Erythroblast (primary cell): ENCODE measurements at regions not wholly inside any gene's neighbourhood (a gene's known extent, or its start where the extent isn't known, plus 50 kb on each side); places are given as distances from the start of the nearest gene placed in this dataset.

ENCODE experiments used
- DNase-seq, 2 experiments: peaks; one replicate each; lab custom pipeline; 2025; lab: John Stamatoyannopoulos, UW
- GATA1 ChIP-seq: IDR thresholded peaks from 2 replicates; pipeline ENCODE4 v1.6.1; 2011; ENCODE audit warnings: low read depth, mild to moderate bottlenecking, control low read depth, low read length, moderate library complexity
- POLR2A ChIP-seq: IDR thresholded peaks from 2 replicates; pipeline ENCODE4 v1.6.1; 2011; ENCODE audit warnings: mild to moderate bottlenecking, low read length

- DNase-seq, result no peak
- TF ChIP-seq GATA1 (no peak), POLR2A (no peak)
Observed at GRCh38 chr20:63095718-63096654, 89.2 kb upstream of the BHLHE23 start.

GRCh38 chr20:63094767-63095499, 88.2 kb upstream of the BHLHE23 start:
- DNase-seq, result no peak
- no peak for TF ChIP-seq POLR2A
- TF ChIP-seq GATA1, result no peak

- DNase-seq, result no peak
Observed at GRCh38 chr20:63093966-63094766, 87.4 kb upstream of the BHLHE23 start.

GRCh38 chr20:63092660-63093215, 86.0 kb upstream of the BHLHE23 start:
- no peak for DNase-seq
- TF ChIP-seq POLR2A, result no peak
- TF ChIP-seq GATA1, result no peak

More at GRCh38 chr20:63093966-63094766, 87.4 kb upstream of the BHLHE23 start:
- TF ChIP-seq POLR2A (no peak), GATA1 (no peak)

GRCh38 chr20:63091901-63092659, 85.3 kb upstream of the BHLHE23 start:
- no peak for DNase-seq
- no peak for TF ChIP-seq POLR2A
- TF ChIP-seq GATA1, result no peak

- no peak for DNase-seq
- TF ChIP-seq GATA1 (no peak), POLR2A (no peak)
Observed at GRCh38 chr20:63090682-63091571, 84.2 kb upstream of the BHLHE23 start.

GRCh38 chr20:63090052-63090451, 83.3 kb upstream of the BHLHE23 start:
- TF ChIP-seq GATA1 (no peak), POLR2A (no peak)
- DNase-seq, result no peak

- no peak for DNase-seq
- TF ChIP-seq POLR2A (no peak), GATA1 (no peak)
Observed at GRCh38 chr20:63089051-63089907, 82.5 kb upstream of the BHLHE23 start.

GRCh38 chr20:63087872-63088680, 81.3 kb upstream of the BHLHE23 start:
- TF ChIP-seq POLR2A, result no peak
- TF ChIP-seq GATA1, result no peak
- no peak for DNase-seq

- DNase-seq, result no peak
- TF ChIP-seq GATA1, result no peak
- TF ChIP-seq POLR2A, result no peak
Observed at GRCh38 chr20:63087236-63087871, 80.6 kb upstream of the BHLHE23 start.
